Upper lobe of left lung (tissue), 4 donors: ENCODE measurements at regions not wholly inside any gene's neighbourhood (a gene's known extent, or its start where the extent isn't known, plus 50 kb on each side); places are given as distances from the start of the nearest gene placed in this dataset.

Source experiments
- EP300 ChIP-seq, 4 donors: sonication (generic); formaldehyde crosslinking; IDR thresholded peaks; one replicate each; pipeline ENCODE4 v1.5.1; 2017; ENCODE audit warnings: antibody characterized with exemption in 4 of 4, control low read depth in 2 of 4
- POLR2A ChIP-seq, 4 donors: fragments of 450-650 bp; IDR thresholded peaks; one replicate each; pipeline ENCODE4 v1.5.1; 2016 to 2017; ENCODE audit warnings: antibody characterized with exemption in 4 of 4, mild to moderate bottlenecking in 2 of 4
- TF ChIP-seq, protein P1 (sequence below), 6 experiments: fragments of 450-650 bp in 4 of 6; fragments of 200-600 bp in 2 of 6; sonication (generic) in 2 of 6; IDR thresholded peaks; one replicate each; pipeline ENCODE4 v1.5.1; 2016 to 2019; ENCODE audit warnings: antibody characterized with exemption in 6 of 6

DNA sequence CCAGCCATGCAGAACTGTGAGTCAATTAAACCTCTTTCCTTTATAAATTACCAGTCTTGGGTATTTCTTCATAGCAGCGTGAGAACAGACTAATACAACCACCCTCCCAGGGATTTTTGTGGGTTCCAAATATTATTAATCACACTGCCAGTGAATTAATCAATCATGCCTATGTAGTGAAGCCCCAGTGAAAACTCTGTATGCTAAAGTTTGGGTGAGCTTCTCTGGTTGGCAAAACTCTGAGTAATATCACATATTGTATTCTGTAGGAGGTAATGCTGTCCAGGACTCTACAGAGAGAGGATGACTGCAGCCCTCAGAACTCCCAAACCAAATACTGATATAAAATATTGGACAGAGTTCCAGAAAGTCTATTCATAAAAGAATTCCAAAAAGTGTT is 216.9 kb downstream of the RPAP3 start:
- TF ChIP-seq, protein P1, sequence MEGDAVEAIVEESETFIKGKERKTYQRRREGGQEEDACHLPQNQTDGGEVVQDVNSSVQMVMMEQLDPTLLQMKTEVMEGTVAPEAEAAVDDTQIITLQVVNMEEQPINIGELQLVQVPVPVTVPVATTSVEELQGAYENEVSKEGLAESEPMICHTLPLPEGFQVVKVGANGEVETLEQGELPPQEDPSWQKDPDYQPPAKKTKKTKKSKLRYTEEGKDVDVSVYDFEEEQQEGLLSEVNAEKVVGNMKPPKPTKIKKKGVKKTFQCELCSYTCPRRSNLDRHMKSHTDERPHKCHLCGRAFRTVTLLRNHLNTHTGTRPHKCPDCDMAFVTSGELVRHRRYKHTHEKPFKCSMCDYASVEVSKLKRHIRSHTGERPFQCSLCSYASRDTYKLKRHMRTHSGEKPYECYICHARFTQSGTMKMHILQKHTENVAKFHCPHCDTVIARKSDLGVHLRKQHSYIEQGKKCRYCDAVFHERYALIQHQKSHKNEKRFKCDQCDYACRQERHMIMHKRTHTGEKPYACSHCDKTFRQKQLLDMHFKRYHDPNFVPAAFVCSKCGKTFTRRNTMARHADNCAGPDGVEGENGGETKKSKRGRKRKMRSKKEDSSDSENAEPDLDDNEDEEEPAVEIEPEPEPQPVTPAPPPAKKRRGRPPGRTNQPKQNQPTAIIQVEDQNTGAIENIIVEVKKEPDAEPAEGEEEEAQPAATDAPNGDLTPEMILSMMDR (IDR thresholded peaks at IDR 0.05), result no peak
- no peak for TF ChIP-seq EP300 (IDR thresholded peaks at IDR 0.05)
- TF ChIP-seq POLR2A (IDR thresholded peaks at IDR 0.05), result no peak
